ENCODE measurements at regions not wholly inside any gene's neighbourhood (a gene's known extent, or its start where the extent isn't known, plus 50 kb on each side); places are given as distances from the start of the nearest gene placed in this dataset.
A peak's percentile ranks its signal among the peaks of the same experiment; 100 is the strongest.
"Not testable (repeated sequence)": the region's sequence is repeated elsewhere in the genome, so short reads cannot be mapped to it uniquely, and the experiment has no call there.

GRCh38 chr7:14092331-14092730 lies 102.9 kb upstream of the ETV1 start:
- peak in 1 of 2 experiments; percentile 14 for DNase-seq

- DNase-seq = no peak
Observed at GRCh38 chr7:14085901-14086300, 96.4 kb upstream of the ETV1 start.

GRCh38 chr7:14083761-14084160 lies 94.3 kb upstream of the ETV1 start:
- DNase-seq = no peak

- DNase-seq = no peak
Observed at GRCh38 chr7:14073988-14074387, 84.5 kb upstream of the ETV1 start.

DNA sequence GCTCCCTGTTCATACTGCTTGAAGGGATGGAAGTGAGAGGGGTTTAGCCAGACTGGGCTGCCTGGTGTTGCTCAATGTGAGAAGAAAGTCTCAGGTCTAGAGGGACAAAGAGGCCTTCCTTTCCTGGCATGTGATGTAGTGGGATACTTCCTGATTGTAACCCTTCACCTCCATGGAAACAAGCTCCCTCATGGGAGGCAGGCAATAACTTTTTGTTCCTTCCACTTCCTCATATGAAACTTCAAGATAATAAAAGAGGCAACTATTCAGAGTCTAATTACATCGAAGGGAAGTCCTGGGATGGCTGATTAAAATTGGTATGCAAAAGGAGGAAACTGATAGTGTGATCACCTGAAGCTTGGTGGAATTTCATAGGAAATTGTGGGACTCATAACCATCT lies 84.1 kb upstream of the ETV1 start:
- DNase-seq = no peak

DNA sequence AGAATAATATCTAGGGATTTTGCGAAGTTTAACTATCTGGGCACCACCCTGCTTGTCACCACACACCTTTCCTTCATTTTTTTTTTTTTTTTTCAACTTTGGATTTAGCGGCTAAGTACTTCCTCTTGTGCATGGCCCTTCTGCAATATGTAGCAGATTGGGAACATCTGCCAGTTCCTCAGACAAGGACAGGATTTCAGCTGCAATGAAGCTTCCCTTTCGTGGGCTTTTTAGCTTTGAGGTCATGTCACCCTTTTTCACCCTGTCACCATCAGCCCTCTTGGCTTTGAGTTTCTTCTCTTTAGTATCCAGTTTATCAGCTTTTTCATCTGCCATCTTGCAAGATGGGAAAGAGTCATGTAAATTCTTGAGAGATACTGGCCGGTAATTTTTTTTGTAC lies 81.6 kb upstream of the ETV1 start:
- no peak for DNase-seq

DNA sequence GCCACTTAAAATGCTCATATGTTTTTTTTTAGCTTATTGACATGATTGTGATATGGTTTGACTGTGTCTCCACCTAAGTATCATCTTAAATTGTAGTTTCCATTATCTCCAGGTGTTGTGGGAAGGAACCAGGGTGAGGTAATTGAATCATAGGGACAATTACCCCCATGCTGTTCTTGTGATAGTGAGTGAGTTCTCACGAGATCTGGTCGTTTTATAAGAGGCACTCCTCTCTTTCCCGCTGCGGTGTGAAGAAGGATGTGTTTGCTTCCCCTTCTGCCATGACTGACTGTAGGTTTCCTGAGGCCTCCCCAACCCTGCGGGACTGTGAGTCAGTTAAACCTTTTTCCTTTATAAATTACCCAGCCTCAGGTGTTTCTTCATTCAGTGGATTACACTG lies 80.5 kb upstream of the ETV1 start:
- DNase-seq = no peak

GRCh38 chr7:14066783-14067182 lies 77.3 kb upstream of the ETV1 start:
- DNase-seq = not testable (repeated sequence)

DNA sequence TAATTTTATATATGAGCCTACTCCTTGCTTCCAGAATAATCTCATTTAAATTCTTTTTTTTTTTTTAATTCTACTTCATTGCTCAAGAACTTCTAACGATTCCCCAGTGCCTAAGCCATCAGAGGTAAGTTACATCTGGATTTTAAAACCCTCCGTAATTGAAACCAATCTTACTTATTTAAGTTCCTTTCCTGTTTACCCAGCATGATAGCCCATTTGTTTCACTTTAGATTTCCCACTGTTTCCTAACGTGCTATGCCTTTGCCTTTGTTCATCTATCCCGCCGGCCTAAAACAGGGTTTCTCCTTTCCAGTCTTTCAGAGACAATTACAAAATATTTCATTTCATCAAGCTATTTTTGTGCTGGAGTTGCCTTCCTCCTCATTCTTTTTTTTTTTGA lies 75.8 kb upstream of the ETV1 start:
- DNase-seq = no peak

- DNase-seq = no peak
Observed at GRCh38 chr7:14055813-14056212, 66.3 kb upstream of the ETV1 start.

GRCh38 chr7:14054125-14054524 lies 64.7 kb upstream of the ETV1 start:
- no peak for DNase-seq

DNA sequence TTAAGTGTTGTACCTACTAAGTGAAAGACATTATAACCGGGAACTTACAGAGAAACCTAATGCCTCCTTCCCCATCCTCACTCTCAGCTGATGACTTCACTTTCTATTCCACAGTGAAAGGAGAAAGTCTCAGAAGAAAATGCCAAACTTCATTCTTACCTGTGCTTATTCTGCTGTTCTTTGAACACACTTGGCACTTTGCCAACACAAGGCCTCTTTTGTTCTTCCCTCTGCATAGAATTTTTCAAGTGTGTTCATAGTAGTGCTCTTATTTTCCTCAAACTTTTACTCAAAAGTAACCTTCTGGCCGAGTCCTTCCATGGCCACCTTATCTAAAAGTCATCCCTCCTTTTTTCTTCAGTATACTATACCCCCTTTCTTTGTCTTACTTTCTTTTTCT lies 59.4 kb upstream of the ETV1 start:
- no peak for DNase-seq

DNA sequence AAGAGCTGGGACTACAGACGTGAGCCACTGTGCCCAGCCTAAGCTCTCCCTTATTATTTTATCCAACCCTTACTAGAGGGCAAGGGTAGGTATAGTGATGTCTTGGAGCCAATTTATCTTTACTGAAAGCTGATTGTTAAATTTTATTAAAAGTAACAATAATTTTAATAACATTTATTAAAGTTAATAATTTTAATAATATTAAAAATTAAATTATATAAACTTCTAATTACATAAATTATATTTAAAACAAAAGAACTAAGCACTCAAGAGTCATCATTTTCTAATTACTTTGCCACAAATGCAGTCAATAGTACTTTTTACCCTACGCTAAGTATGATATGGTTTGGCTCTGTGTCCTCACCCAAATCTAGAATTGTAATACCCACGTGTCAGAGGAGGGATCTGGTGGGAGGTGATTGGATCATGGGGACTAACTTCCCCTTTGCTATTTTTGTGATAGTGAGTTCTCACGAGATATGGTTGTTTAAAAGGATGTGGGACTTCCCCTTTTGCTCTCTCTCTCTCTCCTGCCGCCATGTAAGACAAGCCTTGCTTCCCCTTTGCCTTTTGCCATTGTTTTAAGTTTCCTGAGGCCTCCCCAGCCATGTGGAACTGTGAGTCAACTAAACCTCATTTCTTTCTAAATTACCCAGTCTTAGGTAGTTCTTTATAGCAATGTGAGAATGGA lies 58.4 kb upstream of the ETV1 start:
- DNase-seq = no peak

- DNase-seq = no peak
Observed at GRCh38 chr7:14045651-14046050, 56.2 kb upstream of the ETV1 start.

- no peak for DNase-seq
Observed at GRCh38 chr7:14040528-14040927, 51.1 kb upstream of the ETV1 start.

Measured in NCI-H446 (cell line).